IPS-18a (cell line): ENCODE measurements at regions not wholly inside any gene's neighbourhood (a gene's known extent, or its start where the extent isn't known, plus 50 kb on each side); places are given as distances from the start of the nearest gene placed in this dataset.

ENCODE experiments used
- H3K27ac ChIP-seq: one replicate; pipeline ENCODE4 v1.5.1; 2013; ENCODE audit warnings: low read length
- H3K27me3 ChIP-seq: one replicate; pipeline ENCODE4 v1.6.1; 2013; ENCODE audit warnings: mild to moderate bottlenecking, low read length; ENCODE audit not compliant: control insufficient read depth, insufficient read depth
- H3K36me3 ChIP-seq: one replicate; pipeline ENCODE4 v1.6.1; 2013; ENCODE audit warnings: low read depth, low read length; ENCODE audit not compliant: control insufficient read depth
- H3K4me1 ChIP-seq: one replicate; pipeline ENCODE4 v1.6.1; 2013; ENCODE audit warnings: low read depth, low read length; ENCODE audit not compliant: control insufficient read depth
- H3K4me3 ChIP-seq: one replicate; pipeline ENCODE4 v1.5.1; 2013; ENCODE audit warnings: low read length
- H3K9ac ChIP-seq: one replicate; pipeline ENCODE4 v1.6.1; 2013; ENCODE audit warnings: mild to moderate bottlenecking, low read length, moderate library complexity
- H3K9me3 ChIP-seq: one replicate; pipeline ENCODE4 v1.6.1; 2013; ENCODE audit warnings: low read depth, low read length; ENCODE audit not compliant: control insufficient read depth

- Histone ChIP-seq H3K9me3 (no peaks in the 10 kb centered on the region), H3K27ac (no peak overlapping the region), H3K4me1 (peaks cover 14% of the 10 kb centered on the region), H3K9ac (no peak overlapping the region), H3K36me3 (no peaks in the 10 kb centered on the region), H3K27me3 (no peaks in the 10 kb centered on the region), H3K4me3 (no peak overlapping the region)
Measured at GRCh38 chr21:34022627-34023335, 50.6 kb upstream of the MRPS6 start.

GRCh38 chr21:34021726-34022125 lies 51.7 kb upstream of the MRPS6 start:
- H3K9me3 ChIP-seq, result no peaks in the 10 kb centered on the region
- peaks cover 14% of the 10 kb centered on the region for H3K4me1 ChIP-seq
- no peaks in the 10 kb centered on the region for H3K36me3 ChIP-seq
- no peak overlapping the region for H3K4me3 ChIP-seq
- no peak overlapping the region for H3K9ac ChIP-seq
- H3K27ac ChIP-seq, result no peak overlapping the region
- no peaks in the 10 kb centered on the region for H3K27me3 ChIP-seq

GRCh38 chr21:34020983-34021553 lies 52.3 kb upstream of the MRPS6 start:
- Histone ChIP-seq H3K9ac (no peak overlapping the region), H3K27me3 (no peaks in the 10 kb centered on the region), H3K9me3 (no peaks in the 10 kb centered on the region), H3K36me3 (no peaks in the 10 kb centered on the region), H3K4me3 (no peak overlapping the region), H3K27ac (no peak overlapping the region), H3K4me1 (peaks cover 14% of the 10 kb centered on the region)

- H3K4me1 ChIP-seq, result peaks cover 14% of the 10 kb centered on the region
- H3K9ac ChIP-seq, result no peak overlapping the region
- H3K4me3 ChIP-seq, result no peak overlapping the region
- no peaks in the 10 kb centered on the region for H3K27me3 ChIP-seq
- H3K9me3 ChIP-seq, result no peaks in the 10 kb centered on the region
- H3K27ac ChIP-seq, result no peak overlapping the region
- no peaks in the 10 kb centered on the region for H3K36me3 ChIP-seq
Measured at GRCh38 chr21:34020005-34020847, 53.2 kb upstream of the MRPS6 start.

GRCh38 chr21:34019402-34019801 lies 54.0 kb upstream of the MRPS6 start:
- Histone ChIP-seq H3K9me3 (no peaks in the 10 kb centered on the region), H3K4me1 (peaks cover 14% of the 10 kb centered on the region), H3K27ac (no peak overlapping the region), H3K9ac (no peak overlapping the region), H3K4me3 (no peak overlapping the region), H3K36me3 (no peaks in the 10 kb centered on the region), H3K27me3 (no peaks in the 10 kb centered on the region)

- peaks cover 14% of the 10 kb centered on the region for H3K4me1 ChIP-seq
- no peaks in the 10 kb centered on the region for H3K27me3 ChIP-seq
- H3K36me3 ChIP-seq, result no peaks in the 10 kb centered on the region
- H3K9me3 ChIP-seq, result no peaks in the 10 kb centered on the region
- no peak overlapping the region for H3K4me3 ChIP-seq
- H3K27ac ChIP-seq, result no peak overlapping the region
- no peak overlapping the region for H3K9ac ChIP-seq
Measured at GRCh38 chr21:34018910-34019309, 54.5 kb upstream of the MRPS6 start.

- Histone ChIP-seq H3K4me3 (no peak overlapping the region), H3K9ac (no peak overlapping the region), H3K36me3 (no peaks in the 10 kb centered on the region), H3K4me1 (peaks cover 12% of the 10 kb centered on the region), H3K27ac (no peak overlapping the region), H3K27me3 (no peaks in the 10 kb centered on the region), H3K9me3 (no peaks in the 10 kb centered on the region)
Measured at GRCh38 chr21:34018185-34018584, 55.2 kb upstream of the MRPS6 start.

DNA sequence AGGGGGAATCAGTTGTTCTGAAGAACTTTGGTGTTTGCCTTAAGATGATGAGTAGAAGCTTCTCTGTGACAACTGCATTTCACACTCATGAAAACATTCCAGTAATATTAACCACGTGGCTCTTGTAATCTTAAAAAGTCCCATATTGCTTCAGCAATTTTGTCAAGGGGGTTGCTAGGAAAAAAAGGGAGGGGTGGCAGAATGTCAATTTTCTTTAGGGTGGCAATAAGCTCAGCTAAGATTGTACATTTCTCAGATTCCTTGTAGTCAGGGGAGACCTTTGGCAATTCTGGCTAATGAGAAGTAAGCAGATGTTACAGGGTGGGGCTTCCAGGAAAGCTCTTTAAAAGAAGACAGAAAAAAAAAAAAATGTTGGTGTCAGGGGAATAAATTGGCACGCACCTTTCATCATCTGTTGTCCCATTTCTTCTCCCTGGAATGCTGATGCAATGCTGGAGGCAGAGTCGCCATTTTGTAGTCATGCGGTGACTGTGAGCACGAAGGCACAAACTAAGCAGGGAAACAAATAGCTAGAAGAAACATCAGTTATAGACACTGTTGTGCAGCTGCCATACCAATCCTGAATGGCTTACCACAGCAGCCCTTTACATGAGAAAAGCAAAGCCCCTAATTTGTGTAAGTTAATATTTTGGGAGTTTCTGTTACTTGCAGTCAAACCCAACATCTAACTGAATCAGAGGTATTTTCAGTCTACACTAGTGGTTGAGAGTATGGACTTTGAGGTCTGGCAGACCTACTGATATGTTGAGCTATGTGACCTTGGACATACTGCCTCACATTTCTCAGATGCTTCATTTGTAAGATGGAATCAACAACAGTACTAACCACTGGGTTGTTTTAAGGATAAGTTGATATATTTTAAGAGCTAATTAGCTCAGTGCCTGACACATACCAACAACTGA lies 56.1 kb upstream of the MRPS6 start:
- peaks cover 3% of the 10 kb centered on the region for H3K4me1 ChIP-seq
- H3K27ac ChIP-seq, result no peak overlapping the region
- no peak overlapping the region for H3K9ac ChIP-seq
- H3K27me3 ChIP-seq, result no peaks in the 10 kb centered on the region
- H3K36me3 ChIP-seq, result no peaks in the 10 kb centered on the region
- no peak overlapping the region for H3K4me3 ChIP-seq
- no peaks in the 10 kb centered on the region for H3K9me3 ChIP-seq

DNA sequence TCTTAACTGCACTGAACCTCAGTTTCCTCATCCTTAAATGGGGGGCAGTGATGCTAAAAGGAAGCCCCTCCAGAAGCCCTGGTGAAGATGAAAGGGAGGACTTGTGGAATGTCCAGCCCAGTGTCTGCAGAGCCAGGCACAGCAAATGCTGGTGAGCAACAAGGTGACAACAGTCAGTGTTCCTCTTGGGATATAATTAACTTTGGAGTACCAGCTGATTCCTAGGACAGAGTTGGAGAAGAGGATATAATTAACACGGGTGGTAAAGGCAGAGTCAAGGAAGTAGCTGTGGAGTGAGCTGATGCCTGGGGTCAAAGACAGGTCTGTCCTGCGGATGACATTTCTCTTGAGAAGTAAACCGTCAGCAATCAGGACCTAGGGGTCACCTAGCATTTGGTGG lies 60.7 kb upstream of the MRPS6 start:
- H3K9me3 ChIP-seq, result no peaks in the 10 kb centered on the region
- no peak overlapping the region for H3K9ac ChIP-seq
- H3K36me3 ChIP-seq, result no peaks in the 10 kb centered on the region
- no peaks in the 10 kb centered on the region for H3K27me3 ChIP-seq
- no peak overlapping the region for H3K27ac ChIP-seq
- no peak overlapping the region for H3K4me3 ChIP-seq
- no peaks in the 10 kb centered on the region for H3K4me1 ChIP-seq

- Histone ChIP-seq H3K9me3 (no peaks in the 10 kb centered on the region), H3K27me3 (no peaks in the 10 kb centered on the region), H3K4me1 (no peaks in the 10 kb centered on the region), H3K27ac (no peak overlapping the region), H3K4me3 (no peak overlapping the region), H3K9ac (no peak overlapping the region), H3K36me3 (no peaks in the 10 kb centered on the region)
Measured at GRCh38 chr21:34011660-34012059, 61.7 kb upstream of the MRPS6 start.

- Histone ChIP-seq H3K9ac (no peak overlapping the region), H3K27ac (no peak overlapping the region), H3K4me1 (no peaks in the 10 kb centered on the region), H3K4me3 (no peak overlapping the region), H3K9me3 (no peaks in the 10 kb centered on the region), H3K27me3 (no peaks in the 10 kb centered on the region), H3K36me3 (no peaks in the 10 kb centered on the region)
Measured at GRCh38 chr21:34009193-34009592, 64.2 kb upstream of the MRPS6 start.
